HEK293T (cell line): ENCODE measurements at regions not wholly inside any gene's neighbourhood (a gene's known extent, or its start where the extent isn't known, plus 50 kb on each side); places are given as distances from the start of the nearest gene placed in this dataset.

Source experiments
- ARNT ChIP-seq: fragments of 450-650 bp; IDR thresholded peaks from 2 replicates; pipeline ENCODE4 v1.6.1; 2017; ENCODE audit warnings: mild to moderate bottlenecking
- BHLHE40 ChIP-seq: fragments of 450-650 bp; IDR thresholded peaks from 2 replicates; pipeline ENCODE4 v1.6.1; 2016; ENCODE audit warnings: mild to moderate bottlenecking, moderate library complexity, borderline replicate concordance
- CTBP1 ChIP-seq: fragments of 450-650 bp; IDR thresholded peaks from 2 replicates; pipeline ENCODE4 v1.6.1; 2016; ENCODE audit warnings: borderline replicate concordance
- ELF4 ChIP-seq: fragments of 450-650 bp; IDR thresholded peaks from 2 replicates; pipeline ENCODE4 v1.6.1; 2017; ENCODE audit warnings: antibody characterized with exemption
- FOXA1 ChIP-seq: fragments of 450-650 bp; IDR thresholded peaks from 2 replicates; pipeline ENCODE4 v1.6.1; 2016; ENCODE audit warnings: mild to moderate bottlenecking
- FOXK2 ChIP-seq: fragments of 450-650 bp; IDR thresholded peaks from 2 replicates; pipeline ENCODE4 v1.6.1; 2016; ENCODE audit warnings: mild to moderate bottlenecking
- HDGF ChIP-seq: fragments of 450-650 bp; IDR thresholded peaks from 2 replicates; pipeline ENCODE4 v1.6.1; 2017; ENCODE audit warnings: antibody characterized with exemption, borderline replicate concordance
- SP1 ChIP-seq: fragments of 450-650 bp; IDR thresholded peaks from 2 replicates; pipeline ENCODE4 v1.6.1; 2017
- SUZ12 ChIP-seq: fragments of 450-650 bp; IDR thresholded peaks from 2 replicates; pipeline ENCODE4 v1.6.1; 2016; ENCODE audit warnings: mild to moderate bottlenecking
- TARDBP ChIP-seq: fragments of 450-650 bp; IDR thresholded peaks from 2 replicates; pipeline ENCODE4 v1.6.1; 2016
- ZNF384 ChIP-seq: fragments of 450-650 bp; IDR thresholded peaks from 2 replicates; pipeline ENCODE4 v1.6.1; 2016

GRCh38 chr1:224542783-224543440 is 73.2 kb upstream of the CNIH3 start:
- no peak for TF ChIP-seq CTBP1
- TF ChIP-seq SP1: no peak
- TF ChIP-seq TARDBP: no peak
- TF ChIP-seq ARNT: no peak
- no peak for TF ChIP-seq FOXA1
- no peak for TF ChIP-seq HDGF
- no peak for TF ChIP-seq BHLHE40
- TF ChIP-seq ZNF384: no peak
- no peak for TF ChIP-seq FOXK2
- TF ChIP-seq SUZ12: no peak
- no peak for TF ChIP-seq ELF4
